Loucy (cell line): ENCODE measurements at regions not wholly inside any gene's neighbourhood (a gene's known extent, or its start where the extent isn't known, plus 50 kb on each side); places are given as distances from the start of the nearest gene placed in this dataset.

Experiments
- H2AFZ ChIP-seq: fragments of 200-600 bp; sonication (generic); 2 replicates; pipeline ENCODE4 v1.6.0; 2016; ENCODE audit warnings: antibody characterized with exemption, mild to moderate bottlenecking, low read length, moderate library complexity
- H3F3A ChIP-seq: fragments of 200-600 bp; 2 replicates; pipeline ENCODE4 v1.6.0; 2016; ENCODE audit warnings: antibody characterized with exemption, low read depth, mild to moderate bottlenecking
- H3K27me3 ChIP-seq: fragments of 200-600 bp; sonication (generic); 2 replicates; pipeline ENCODE4 v1.6.1; 2014; ENCODE audit warnings: low read length, mild to moderate bottlenecking; ENCODE audit not compliant: insufficient read depth, poor library complexity, severe bottlenecking
- H3K36me3 ChIP-seq: fragments of 200-600 bp; sonication (generic); 2 replicates; pipeline ENCODE4 v1.6.1; 2016; ENCODE audit warnings: low read length; ENCODE audit not compliant: insufficient read depth
- H3K4me1 ChIP-seq: fragments of 200-600 bp; sonication (generic); 2 replicates; pipeline ENCODE4 v1.5.1; 2014; ENCODE audit warnings: low read length, mild to moderate bottlenecking; ENCODE audit not compliant: insufficient read depth, poor library complexity, severe bottlenecking
- H3K4me2 ChIP-seq: fragments of 200-600 bp; sonication (generic); 2 replicates; pipeline ENCODE4 v1.6.0; 2014; ENCODE audit warnings: antibody characterized with exemption, low read length, low read depth, mild to moderate bottlenecking; ENCODE audit not compliant: poor library complexity, severe bottlenecking
- H3K4me3 ChIP-seq: fragments of 200-600 bp; sonication (generic); 2 replicates; pipeline ENCODE4 v1.5.1; 2014; ENCODE audit warnings: low read length, mild to moderate bottlenecking, mixed read lengths; ENCODE audit not compliant: poor library complexity, severe bottlenecking
- H3K79me2 ChIP-seq: fragments of 200-600 bp; sonication (generic); 2 replicates; pipeline ENCODE4 v1.6.1; 2014; ENCODE audit warnings: low read length; ENCODE audit not compliant: insufficient read depth
- H3K9ac ChIP-seq: fragments of 200-600 bp; sonication (generic); 2 replicates; pipeline ENCODE4 v1.6.0; 2014; ENCODE audit warnings: mild to moderate bottlenecking, low read depth, low read length, moderate library complexity; ENCODE audit not compliant: poor library complexity, severe bottlenecking
- H3K9me2 ChIP-seq: fragments of 200-600 bp; sonication (generic); replicated peaks from 2 replicates; pipeline ENCODE4 v1.6.1; 2016; ENCODE audit warnings: low read depth, low read length, mixed read lengths
- H3K9me3 ChIP-seq: fragments of 200-600 bp; sonication (generic); 2 replicates; pipeline ENCODE4 v1.6.1; 2014; ENCODE audit warnings: mild to moderate bottlenecking, antibody characterized with exemption, low read length, low read depth; ENCODE audit not compliant: insufficient read depth
- H4K20me1 ChIP-seq: fragments of 200-600 bp; sonication (generic); 2 replicates; pipeline ENCODE4 v1.6.0; 2014; ENCODE audit warnings: antibody characterized with exemption, low read length, mild to moderate bottlenecking; ENCODE audit not compliant: insufficient read depth, poor library complexity, severe bottlenecking
- CTCF ChIP-seq: fragments of 200-600 bp; sonication (generic); conservative IDR thresholded peaks from 2 replicates; pipeline ENCODE4 v1.5.1; 2014; ENCODE audit warnings: mild to moderate bottlenecking, antibody characterized with exemption, low read length
- EZH2phosphoT487 ChIP-seq: fragments of 200-600 bp; IDR thresholded peaks from 2 replicates; pipeline ENCODE4 v1.6.1; 2018; ENCODE audit warnings: antibody characterized with exemption, mild to moderate bottlenecking, moderate library complexity, borderline replicate concordance

DNA sequence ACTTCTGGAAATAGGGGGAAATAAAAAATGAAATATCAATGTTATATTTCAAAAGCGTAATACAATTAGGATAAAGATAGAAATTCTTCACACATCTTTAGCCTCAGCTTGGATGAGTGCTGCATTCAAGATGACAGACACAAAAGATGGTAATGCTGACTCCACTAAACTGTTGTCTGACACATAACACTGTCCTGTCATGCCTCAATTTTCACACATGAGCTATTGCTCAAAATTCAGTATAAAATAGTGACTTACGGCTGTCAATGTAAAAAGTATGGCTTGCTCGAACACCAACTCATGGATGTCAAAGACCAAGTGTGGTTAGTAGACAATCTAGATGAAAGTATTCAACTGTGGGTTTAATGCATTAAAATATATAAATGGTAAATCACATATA is 94.5 kb downstream of the KLF12 start:
- Histone ChIP-seq H4K20me1 (peaks cover 12% of the 10 kb centered on the region), H3K4me2 (no peak overlapping the region), H3K9me2 (no peaks in the 10 kb centered on the region), H3K9ac (no peak overlapping the region), H3F3A (no peaks in the 10 kb centered on the region), H3K36me3 (no peaks in the 10 kb centered on the region; the same call in 1 of the 2 replicates), H3K4me3 (no peak overlapping the region), H3K9me3 (no peaks in the 10 kb centered on the region), H2AFZ (no peak overlapping the region), H3K79me2 (peaks cover 60% of the 10 kb centered on the region), H3K27me3 (no peaks in the 10 kb centered on the region), H3K4me1 (peaks cover 20% of the 10 kb centered on the region)
- TF ChIP-seq CTCF: no peak
- TF ChIP-seq EZH2phosphoT487: no peak

DNA sequence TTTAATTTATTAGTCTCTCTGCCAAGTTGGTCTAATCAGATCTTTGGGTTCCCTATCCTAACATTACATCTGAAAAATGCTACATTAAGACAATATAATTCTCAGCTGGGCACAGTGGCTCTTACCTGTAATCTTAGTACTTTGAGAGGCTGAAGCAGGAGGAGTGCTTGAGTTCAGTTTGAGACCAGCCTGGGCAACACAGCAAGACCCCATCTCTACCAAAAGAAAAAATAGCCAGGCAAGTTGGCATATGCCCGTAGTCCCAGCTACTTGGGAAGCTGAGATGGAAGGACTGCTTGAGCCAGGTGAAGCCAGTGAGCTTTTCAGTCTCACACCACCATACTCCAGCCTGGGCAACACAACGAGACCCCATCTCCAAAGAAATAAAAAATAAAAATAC is 95.0 kb downstream of the KLF12 start:
- Histone ChIP-seq H3K27me3 (no peaks in the 10 kb centered on the region), H2AFZ (no peak overlapping the region), H3K79me2 (peaks cover 57% of the 10 kb centered on the region), H4K20me1 (peaks cover 12% of the 10 kb centered on the region), H3K4me1 (peaks cover 20% of the 10 kb centered on the region), H3K36me3 (no peaks in the 10 kb centered on the region; the same call in 1 of the 2 replicates), H3F3A (no peaks in the 10 kb centered on the region), H3K4me3 (no peak overlapping the region), H3K9me2 (no peaks in the 10 kb centered on the region), H3K9me3 (no peaks in the 10 kb centered on the region), H3K9ac (no peak overlapping the region), H3K4me2 (no peak overlapping the region)
- TF ChIP-seq EZH2phosphoT487 (no peak), CTCF (no peak)

- peaks cover 12% of the 10 kb centered on the region for H4K20me1 ChIP-seq
- H3K79me2 ChIP-seq: peaks cover 49% of the 10 kb centered on the region
Measured at GRCh38 chr13:74037762-74038161, 96.4 kb downstream of the KLF12 start.

More at GRCh38 chr13:74037762-74038161, 96.4 kb downstream of the KLF12 start:
- H3K36me3 ChIP-seq: no peaks in the 10 kb centered on the region; the same call in 1 of the 2 replicates
- peaks cover 17% of the 10 kb centered on the region for H3K4me1 ChIP-seq
- TF ChIP-seq EZH2phosphoT487: no peak
- no peak for TF ChIP-seq CTCF
- no peaks in the 10 kb centered on the region for H3K27me3 ChIP-seq
- H3K9ac ChIP-seq: no peak overlapping the region
- no peak overlapping the region for H3K4me3 ChIP-seq
- peak overlapping the region; percentile 26 for H3K4me2 ChIP-seq
- H3K9me2 ChIP-seq: no peaks in the 10 kb centered on the region
- no peaks in the 10 kb centered on the region for H3K9me3 ChIP-seq
- H3F3A ChIP-seq: no peaks in the 10 kb centered on the region
- no peak overlapping the region for H2AFZ ChIP-seq
